GM12878 (cell line): ENCODE measurements at regions not wholly inside any gene's neighbourhood (a gene's known extent, or its start where the extent isn't known, plus 50 kb on each side); places are given as distances from the start of the nearest gene placed in this dataset.

Source experiments
- ATAC-seq: fragments of 200-7000 bp; cut with Tn5 transposase; 3 replicates; pipeline ENCODE4 v1.9.1; 2020; ENCODE audit warnings: mild to moderate bottlenecking, moderate library complexity
- BruUV-seq: library from RNA; stranded (reverse); fragments of 400-500 nt; replicated peaks from 2 replicates; lab custom pipeline; 2021; lab: Mats Ljungman, UMichigan
- CTCF ChIA-PET: fragments of 300-600 bp; sonication (Branson Sonifier 250); formaldehyde crosslinking; extraction: SDS; loops from one replicate; lab custom pipeline; 2021; ENCODE audit warnings: inconsistent platforms; lab: Yijun Ruan, JAX
- POLR2A ChIA-PET: fragments of 350-600 bp; formaldehyde crosslinking; extraction: SDS; loops from one replicate; lab custom pipeline; 2021; ENCODE audit warnings: inconsistent platforms; lab: Charles Lee
- RAD21 ChIA-PET: fragments of 300-600 bp; sonication (Branson Sonifier 250); formaldehyde crosslinking; loops from one replicate; lab custom pipeline; 2023; ENCODE audit warnings: antibody characterized with exemption; ENCODE audit not compliant: unreplicated experiment; lab: Charles Lee
- SMC1A ChIA-PET: fragments of 300-600 bp; sonication (Branson Sonifier 250); formaldehyde crosslinking; loops from one replicate; lab custom pipeline; 2023; ENCODE audit not compliant: unreplicated experiment, uncharacterized antibody; lab: Charles Lee
- DNase-seq: peaks from one replicate; pipeline ENCODE4 v3.0.0-alpha.2; 2011; ENCODE audit warnings: low read depth, low spot score
- FAIRE-seq: peaks from 3 replicates; lab custom pipeline; 2011; peaks lifted over from hg19 to GRCh38; lab: Jason Lieb, UNC
- H2AFZ ChIP-seq: 2 replicates; pipeline ENCODE4 v1.6.0; 2011; ENCODE audit warnings: low read depth, low read length, control low read depth; ENCODE audit not compliant: control insufficient read depth
- H3K27ac ChIP-seq: 2 replicates; pipeline ENCODE4 v1.5.1; 2011; ENCODE audit warnings: control low read depth; ENCODE audit not compliant: control insufficient read depth, insufficient read depth
- H3K27me3 ChIP-seq, 2 experiments: replicated peaks in 1 of 2; 2 replicates each; pipeline versions ENCODE4 v1.6.0 to v1.6.1; 2011; ENCODE audit warnings: low read length in 1 of 2; ENCODE audit not compliant: control insufficient read depth in 2 of 2, insufficient read depth in 2 of 2
- H3K36me3 ChIP-seq, 2 experiments: 2 replicates each; pipeline ENCODE4 v1.5.1; 2011; ENCODE audit warnings: low read length in 1 of 2; ENCODE audit not compliant: control insufficient read depth in 2 of 2, insufficient read depth in 2 of 2
- H3K4me1 ChIP-seq: 2 replicates; pipeline ENCODE4 v1.6.1; 2011; ENCODE audit warnings: mild to moderate bottlenecking, low read length, moderate library complexity, mixed read lengths; ENCODE audit not compliant: control insufficient read depth, insufficient read depth
- H3K4me2 ChIP-seq: 2 replicates; pipeline ENCODE4 v1.6.0; 2011; ENCODE audit warnings: control low read depth; ENCODE audit not compliant: control insufficient read depth, insufficient read depth
- H3K4me3 ChIP-seq: fragments of 200-600 bp; sonication (generic); 2 replicates; pipeline ENCODE4 v1.5.1; 2016
- H3K79me2 ChIP-seq: 2 replicates; pipeline ENCODE4 v1.6.0; 2011; ENCODE audit warnings: low read length; ENCODE audit not compliant: control insufficient read depth, insufficient read depth
- H3K9ac ChIP-seq: 2 replicates; pipeline ENCODE4 v1.8.0; 2011; ENCODE audit warnings: low read length, control low read depth, mixed read lengths; ENCODE audit not compliant: control insufficient read depth, insufficient read depth
- H3K9me3 ChIP-seq: replicated peaks from 3 replicates; pipeline ENCODE4 v1.5.1; 2011; ENCODE audit warnings: mild to moderate bottlenecking, low read length; ENCODE audit not compliant: control insufficient read depth, insufficient read depth
- H4K20me1 ChIP-seq: 2 replicates; pipeline ENCODE4 v1.6.0; 2011; ENCODE audit not compliant: control insufficient read depth, insufficient read depth
- CHD2 ChIP-seq: IDR thresholded peaks from 2 replicates; pipeline ENCODE4 v1.6.1; 2011; ENCODE audit warnings: low read depth, low read length, improper control_type of control experiment, borderline replicate concordance
- CREB1 ChIP-seq: IDR thresholded peaks from 2 replicates; pipeline ENCODE4 v1.6.1; 2012; ENCODE audit warnings: low read depth, mild to moderate bottlenecking, inconsistent platforms
- CREM ChIP-seq: IDR thresholded peaks from 2 replicates; pipeline ENCODE4 v1.6.1; 2014; ENCODE audit warnings: antibody characterized with exemption, low read depth
- DPF2 ChIP-seq: fragments of 450-650 bp; IDR thresholded peaks from 2 replicates; pipeline ENCODE4 v1.6.1; 2017; ENCODE audit warnings: mild to moderate bottlenecking
- KAT2A ChIP-seq: conservative IDR thresholded peaks from 2 replicates; pipeline ENCODE4 v1.6.1; 2011; ENCODE audit warnings: low read depth, low read length; ENCODE audit not compliant: control insufficient read depth
- KDM1A ChIP-seq: fragments of 200-600 bp; sonication (generic); IDR thresholded peaks from 2 replicates; pipeline ENCODE4 v1.6.1; 2016; ENCODE audit warnings: borderline replicate concordance
- MEF2B ChIP-seq: fragments of 450-650 bp; IDR thresholded peaks from 2 replicates; pipeline ENCODE4 v1.6.1; 2018; ENCODE audit warnings: mild to moderate bottlenecking, moderate library complexity; ENCODE audit not compliant: partially characterized antibody, poor library complexity, severe bottlenecking
- MXI1 ChIP-seq: fragments of 150-350 bp; IDR thresholded peaks from 2 replicates; pipeline ENCODE4 v1.6.1; 2011; ENCODE audit warnings: low read depth, mild to moderate bottlenecking, inconsistent platforms, low read length, improper control_type of control experiment
- NFYB ChIP-seq: IDR thresholded peaks from 2 replicates; pipeline ENCODE4 v1.6.1; 2011; ENCODE audit warnings: low read depth, mild to moderate bottlenecking, low read length, improper control_type of control experiment, moderate library complexity; ENCODE audit not compliant: insufficient read depth
- NR2C2 ChIP-seq: IDR thresholded peaks from 2 replicates; pipeline ENCODE4 v1.6.1; 2011; ENCODE audit warnings: borderline replicate concordance, low read depth; ENCODE audit not compliant: control insufficient read depth, insufficient read length
- POU2F2 ChIP-seq: IDR thresholded peaks from 3 replicates; pipeline ENCODE4 v1.6.1; 2011; ENCODE audit warnings: low read depth, mild to moderate bottlenecking, low read length, borderline replicate concordance
- RCOR1 ChIP-seq: conservative IDR thresholded peaks from 2 replicates; pipeline ENCODE4 v1.6.1; 2012; ENCODE audit warnings: low read depth, low read length, improper control_type of control experiment
- SRF ChIP-seq, 2 experiments: IDR thresholded peaks; 2 replicates each; pipeline ENCODE4 v1.6.1; 2011; ENCODE audit warnings: low read depth in 2 of 2, low read length in 2 of 2, mild to moderate bottlenecking in 1 of 2, moderate library complexity in 1 of 2
- STAT3 ChIP-seq: IDR thresholded peaks from 2 replicates; pipeline ENCODE4 v1.6.1; 2011; ENCODE audit warnings: low read depth, low read length, improper control_type of control experiment
- TCF3 ChIP-seq: IDR thresholded peaks from 2 replicates; pipeline ENCODE4 v1.6.1; 2012; ENCODE audit warnings: low read depth, mild to moderate bottlenecking, low read length, borderline replicate concordance; ENCODE audit not compliant: insufficient read depth
- YBX1 ChIP-seq: fragments of 450-650 bp; IDR thresholded peaks from 2 replicates; pipeline ENCODE4 v1.6.1; 2016; ENCODE audit warnings: antibody characterized with exemption
- ZNF24 ChIP-seq: fragments of 450-650 bp; IDR thresholded peaks from 2 replicates; pipeline ENCODE4 v1.6.1; 2017; ENCODE audit warnings: antibody characterized with exemption, mild to moderate bottlenecking
- ZNF274 ChIP-seq: IDR thresholded peaks from one replicate; pipeline ENCODE4 v1.8.0; 2011; ENCODE audit not compliant: insufficient read length, insufficient read depth
- ZNF622 ChIP-seq: fragments of 450-650 bp; IDR thresholded peaks from 2 replicates; pipeline ENCODE4 v1.6.1; 2017; ENCODE audit warnings: mild to moderate bottlenecking, inconsistent platforms
- WGBS: methylation state at CpG from one replicate; pipeline ENCODE4 v1.1.6; 2016; ENCODE audit warnings: low lambda C conversion rate; ENCODE audit not compliant: insufficient replicate concordance, insufficient coverage; ENCODE audit errors: missing lambda C conversion rate; 5-methylcytosine and 5-hydroxymethylcytosine counted together
- in situ Hi-C: fragments of 300-500 bp; cut with MboI; formaldehyde crosslinking; loops from 9 replicates; pipeline ENCODE4 v1.14.3; 2018; ENCODE audit warnings: mixed read lengths
- intact Hi-C: fragments of 100-400 bp; cut with micrococcal nuclease; formaldehyde crosslinking; loops from one replicate; pipeline ENCODE4 v1.14.2; 2022; ENCODE audit not compliant: unreplicated experiment
- TF ChIP-seq, protein P1 (sequence below): fragments of 450-650 bp; IDR thresholded peaks from 2 replicates; pipeline ENCODE4 v1.6.1; 2016; ENCODE audit warnings: mild to moderate bottlenecking
- TF ChIP-seq, protein P2 (sequence below): fragments of 450-650 bp; IDR thresholded peaks from 2 replicates; pipeline ENCODE4 v1.6.1; 2018; ENCODE audit warnings: mild to moderate bottlenecking, low read depth, moderate library complexity; ENCODE audit not compliant: partially characterized antibody
- TF ChIP-seq, protein P3 (sequence below): fragments of 450-650 bp; IDR thresholded peaks from 2 replicates; pipeline ENCODE4 v1.6.1; 2017; ENCODE audit warnings: low read depth, mild to moderate bottlenecking, moderate library complexity

DNA sequence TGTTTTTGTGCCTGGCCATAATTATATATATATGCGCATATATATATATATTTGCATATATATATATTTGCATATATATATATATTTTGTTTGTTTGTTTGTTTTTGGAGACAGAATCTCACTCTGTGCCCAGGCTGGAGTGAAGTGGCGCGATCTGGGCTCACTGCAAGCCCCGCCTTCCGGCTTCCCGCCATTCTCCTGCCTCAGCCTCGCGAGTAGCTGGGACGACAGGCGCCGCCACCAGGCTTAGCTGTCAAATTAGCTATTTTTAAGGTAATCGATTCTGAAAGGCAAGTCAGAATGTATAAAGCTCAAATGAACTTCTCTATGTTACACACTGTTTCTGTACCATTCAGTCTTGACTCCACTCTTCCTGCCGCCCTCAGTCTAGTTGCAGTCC, 273.3 kb downstream of the TRIML1 start (continued):
- TF ChIP-seq SRF (IDR thresholded peaks at IDR 0.05; ENCODE audit: low read depth in 2 of 2, low read length in 2 of 2) = no peak
- TF ChIP-seq ZNF274 = no peak
- TF ChIP-seq ZNF622 = no peak

DNA sequence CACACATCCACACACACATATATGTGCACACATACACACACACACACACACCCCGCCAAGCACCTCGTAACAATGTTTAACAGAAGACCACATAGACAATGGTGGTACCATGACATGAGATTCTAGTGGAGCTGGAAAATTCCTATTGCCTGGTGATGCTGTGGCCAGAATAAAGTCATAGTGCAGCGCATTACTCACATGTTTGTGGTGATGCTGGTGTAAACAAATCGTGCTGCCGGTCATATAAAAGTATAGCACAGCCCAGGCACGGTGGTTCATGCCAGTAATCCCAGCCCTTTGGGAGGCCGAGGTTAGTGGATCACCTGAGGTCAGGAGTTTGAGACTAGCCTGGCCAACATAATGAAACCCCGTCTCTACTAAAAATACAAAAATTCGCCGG, 275.2 kb downstream of the TRIML1 start:
- Histone ChIP-seq H3K79me2 (no peaks in the 10 kb centered on the region), H3K4me2 (no peak overlapping the region), H2AFZ (no peak overlapping the region), H3K36me3 (no peaks in the 10 kb centered on the region), H3K27me3 (no peaks in the 10 kb centered on the region), H3K4me3 (no peak overlapping the region), H3K4me1 (no peaks in the 10 kb centered on the region), H3K9me3 (no peaks in the 10 kb centered on the region; the same call in 2 of the 3 replicates), H4K20me1 (no peaks in the 10 kb centered on the region), H3K9ac (no peak overlapping the region), H3K27ac (no peak overlapping the region)
- BruUV-seq = no TSS peak
- in situ Hi-C loops = no loop called here
- intact Hi-C loops = no loop called here
- ATAC-seq (no peak), DNase-seq (no peak), FAIRE-seq (no peak)
- WGBS = 49% methylated on average over 10 of the region's 10 CpGs
- ChIA-PET SMC1A (no interaction called here), POLR2A (no interaction called here), RAD21 (no interaction called here), CTCF (no interaction called here)
- no peak for TF ChIP-seq MXI1
- no peak for TF ChIP-seq CREM
- no peak for TF ChIP-seq CHD2
- TF ChIP-seq KDM1A = no peak
- no peak for TF ChIP-seq NFYB
- TF ChIP-seq, protein P1, sequence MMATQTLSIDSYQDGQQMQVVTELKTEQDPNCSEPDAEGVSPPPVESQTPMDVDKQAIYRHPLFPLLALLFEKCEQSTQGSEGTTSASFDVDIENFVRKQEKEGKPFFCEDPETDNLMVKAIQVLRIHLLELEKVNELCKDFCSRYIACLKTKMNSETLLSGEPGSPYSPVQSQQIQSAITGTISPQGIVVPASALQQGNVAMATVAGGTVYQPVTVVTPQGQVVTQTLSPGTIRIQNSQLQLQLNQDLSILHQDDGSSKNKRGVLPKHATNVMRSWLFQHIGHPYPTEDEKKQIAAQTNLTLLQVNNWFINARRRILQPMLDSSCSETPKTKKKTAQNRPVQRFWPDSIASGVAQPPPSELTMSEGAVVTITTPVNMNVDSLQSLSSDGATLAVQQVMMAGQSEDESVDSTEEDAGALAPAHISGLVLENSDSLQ = no peak
- no peak for TF ChIP-seq NR2C2
- TF ChIP-seq DPF2 = no peak
- no peak for TF ChIP-seq KAT2A
- no peak for TF ChIP-seq TCF3
- TF ChIP-seq POU2F2 = no peak
- TF ChIP-seq, protein P2, sequence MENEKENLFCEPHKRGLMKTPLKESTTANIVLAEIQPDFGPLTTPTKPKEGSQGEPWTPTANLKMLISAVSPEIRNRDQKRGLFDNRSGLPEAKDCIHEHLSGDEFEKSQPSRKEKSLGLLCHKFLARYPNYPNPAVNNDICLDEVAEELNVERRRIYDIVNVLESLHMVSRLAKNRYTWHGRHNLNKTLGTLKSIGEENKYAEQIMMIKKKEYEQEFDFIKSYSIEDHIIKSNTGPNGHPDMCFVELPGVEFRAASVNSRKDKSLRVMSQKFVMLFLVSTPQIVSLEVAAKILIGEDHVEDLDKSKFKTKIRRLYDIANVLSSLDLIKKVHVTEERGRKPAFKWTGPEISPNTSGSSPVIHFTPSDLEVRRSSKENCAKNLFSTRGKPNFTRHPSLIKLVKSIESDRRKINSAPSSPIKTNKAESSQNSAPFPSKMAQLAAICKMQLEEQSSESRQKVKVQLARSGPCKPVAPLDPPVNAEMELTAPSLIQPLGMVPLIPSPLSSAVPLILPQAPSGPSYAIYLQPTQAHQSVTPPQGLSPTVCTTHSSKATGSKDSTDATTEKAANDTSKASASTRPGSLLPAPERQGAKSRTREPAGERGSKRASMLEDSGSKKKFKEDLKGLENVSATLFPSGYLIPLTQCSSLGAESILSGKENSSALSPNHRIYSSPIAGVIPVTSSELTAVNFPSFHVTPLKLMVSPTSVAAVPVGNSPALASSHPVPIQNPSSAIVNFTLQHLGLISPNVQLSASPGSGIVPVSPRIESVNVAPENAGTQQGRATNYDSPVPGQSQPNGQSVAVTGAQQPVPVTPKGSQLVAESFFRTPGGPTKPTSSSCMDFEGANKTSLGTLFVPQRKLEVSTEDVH = no peak
- TF ChIP-seq YBX1 = no peak
- TF ChIP-seq STAT3 = no peak
- TF ChIP-seq, protein P3, sequence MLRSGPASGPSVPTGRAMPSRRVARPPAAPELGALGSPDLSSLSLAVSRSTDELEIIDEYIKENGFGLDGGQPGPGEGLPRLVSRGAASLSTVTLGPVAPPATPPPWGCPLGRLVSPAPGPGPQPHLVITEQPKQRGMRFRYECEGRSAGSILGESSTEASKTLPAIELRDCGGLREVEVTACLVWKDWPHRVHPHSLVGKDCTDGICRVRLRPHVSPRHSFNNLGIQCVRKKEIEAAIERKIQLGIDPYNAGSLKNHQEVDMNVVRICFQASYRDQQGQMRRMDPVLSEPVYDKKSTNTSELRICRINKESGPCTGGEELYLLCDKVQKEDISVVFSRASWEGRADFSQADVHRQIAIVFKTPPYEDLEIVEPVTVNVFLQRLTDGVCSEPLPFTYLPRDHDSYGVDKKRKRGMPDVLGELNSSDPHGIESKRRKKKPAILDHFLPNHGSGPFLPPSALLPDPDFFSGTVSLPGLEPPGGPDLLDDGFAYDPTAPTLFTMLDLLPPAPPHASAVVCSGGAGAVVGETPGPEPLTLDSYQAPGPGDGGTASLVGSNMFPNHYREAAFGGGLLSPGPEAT = no peak
- no peak for TF ChIP-seq MEF2B
- no peak for TF ChIP-seq RCOR1
- no peak for TF ChIP-seq CREB1
- TF ChIP-seq ZNF24 = no peak
